K562 (cell line): ENCODE measurements at regions not wholly inside any gene's neighbourhood (a gene's known extent, or its start where the extent isn't known, plus 50 kb on each side); places are given as distances from the start of the nearest gene placed in this dataset.

Experiments used
- ARID1B ChIP-seq: fragments of 450-650 bp; IDR thresholded peaks from 2 replicates; pipeline ENCODE4 v1.6.1; 2016; ENCODE audit warnings: antibody characterized with exemption, mild to moderate bottlenecking, inconsistent platforms
- CHD4 ChIP-seq: fragments of 200-600 bp; sonication (generic); IDR thresholded peaks from 3 replicates; pipeline ENCODE4 v1.6.1; 2012; ENCODE audit warnings: low read depth, mild to moderate bottlenecking, mixed read lengths, low read length, inconsistent platforms; ENCODE audit not compliant: insufficient read depth, insufficient replicate concordance, poor library complexity, severe bottlenecking
- COPS2 ChIP-seq: fragments of 450-650 bp; conservative IDR thresholded peaks from 2 replicates; pipeline ENCODE4 v1.6.1; 2016; ENCODE audit warnings: mild to moderate bottlenecking, moderate library complexity
- FOS ChIP-seq: IDR thresholded peaks from 3 replicates; pipeline ENCODE4 v1.6.1; 2011; ENCODE audit not compliant: insufficient read length; ENCODE audit errors: extremely low read depth
- HDAC1 ChIP-seq, 2 experiments: fragments of 450-650 bp; IDR thresholded peaks; 2 replicates each; pipeline ENCODE4 v1.6.1; 2016 to 2017; ENCODE audit warnings: inconsistent platforms in 1 of 2, mild to moderate bottlenecking in 1 of 2, moderate library complexity in 1 of 2
- HDAC8 ChIP-seq: fragments of 450-650 bp; IDR thresholded peaks from 2 replicates; pipeline ENCODE4 v1.6.1; 2016; ENCODE audit warnings: mild to moderate bottlenecking, missing genetic modification characterization, moderate library complexity, missing compliant biosample characterization
- IFI16 ChIP-seq: fragments of 250-450 bp; sonication (Bioruptor Pico); IDR thresholded peaks from 2 replicates; pipeline ENCODE4 v2.1.2; 2022; ENCODE audit warnings: mild to moderate bottlenecking, inconsistent platforms
- ILK ChIP-seq: fragments of 450-650 bp; IDR thresholded peaks from 2 replicates; pipeline ENCODE4 v1.6.1; 2016; ENCODE audit warnings: missing genetic modification characterization, low read depth, mild to moderate bottlenecking, missing compliant biosample characterization, moderate library complexity, borderline replicate concordance
- KDM1A ChIP-seq, 2 experiments: fragments of 450-650 bp; IDR thresholded peaks; 2 replicates each; pipeline ENCODE4 v1.6.1; 2016; ENCODE audit warnings: mild to moderate bottlenecking in 2 of 2
- NR2C1 ChIP-seq, 2 experiments: fragments of 450-650 bp; IDR thresholded peaks; 2 replicates each; pipeline ENCODE4 v1.6.1; 2017; ENCODE audit warnings: mild to moderate bottlenecking in 2 of 2, antibody characterized with exemption in 1 of 2, inconsistent platforms in 1 of 2, missing compliant biosample characterization in 1 of 2, missing genetic modification characterization in 1 of 2
- POLR2AphosphoS5 ChIP-seq: IDR thresholded peaks from 2 replicates; pipeline ENCODE4 v1.6.1; 2011; ENCODE audit warnings: mild to moderate bottlenecking, low read depth, low read length, moderate library complexity; ENCODE audit not compliant: control insufficient read depth, insufficient read depth
- RAD51 ChIP-seq: fragments of 450-650 bp; IDR thresholded peaks from 2 replicates; pipeline ENCODE4 v1.7.1; 2016; ENCODE audit warnings: low read depth, mild to moderate bottlenecking, borderline replicate concordance
- RFX5 ChIP-seq: IDR thresholded peaks from 2 replicates; pipeline ENCODE4 v1.6.1; 2011; ENCODE audit warnings: low read depth, mild to moderate bottlenecking, improper control_type of control experiment, low read length
- SLC30A9 ChIP-seq: fragments of 250-450 bp; sonication (Bioruptor Pico); IDR thresholded peaks from 2 replicates; pipeline ENCODE4 v1.8.0; 2022; ENCODE audit warnings: mild to moderate bottlenecking, moderate library complexity
- ZFP1 ChIP-seq: fragments of 450-650 bp; formaldehyde crosslinking; IDR thresholded peaks from 2 replicates; pipeline ENCODE4 v1.4.0; 2020; ENCODE audit warnings: mild to moderate bottlenecking, mixed read lengths
- ZNF232 ChIP-seq: sonication (generic); formaldehyde crosslinking; IDR thresholded peaks from 2 replicates; pipeline ENCODE4 v1.8.0; 2022; ENCODE audit warnings: mild to moderate bottlenecking, missing genetic modification reagents
- ZNF384 ChIP-seq: IDR thresholded peaks from 2 replicates; pipeline ENCODE4 v1.6.1; 2012; ENCODE audit warnings: low read depth, low read length, improper control_type of control experiment
- ZNF766 ChIP-seq: fragments of 200-800 bp; sonication (Bioruptor generic); conservative IDR thresholded peaks from 2 replicates; pipeline ENCODE4 v1.6.1; 2016; ENCODE audit warnings: missing genetic modification characterization, missing compliant biosample characterization
- TF ChIP-seq, protein P1 (sequence below): fragments of 250-450 bp; sonication (Bioruptor Pico); IDR thresholded peaks from 2 replicates; pipeline ENCODE4 v1.8.0; 2021; ENCODE audit warnings: moderate library complexity, mild to moderate bottlenecking, inconsistent platforms
- TF ChIP-seq, protein P2 (sequence below): fragments of 250-450 bp; sonication (Bioruptor Pico); IDR thresholded peaks from 2 replicates; pipeline ENCODE4 v1.5.0; 2020; ENCODE audit warnings: mild to moderate bottlenecking
- TF ChIP-seq, protein P3 (sequence below): fragments of 250-450 bp; sonication (Bioruptor Pico); IDR thresholded peaks from 2 replicates; pipeline ENCODE4 v1.9.0; 2021; ENCODE audit warnings: mild to moderate bottlenecking, inconsistent platforms
- TF ChIP-seq, protein P4 (sequence below): sonication (generic); IDR thresholded peaks from 2 replicates; pipeline ENCODE4 v1.6.1; 2016

DNA sequence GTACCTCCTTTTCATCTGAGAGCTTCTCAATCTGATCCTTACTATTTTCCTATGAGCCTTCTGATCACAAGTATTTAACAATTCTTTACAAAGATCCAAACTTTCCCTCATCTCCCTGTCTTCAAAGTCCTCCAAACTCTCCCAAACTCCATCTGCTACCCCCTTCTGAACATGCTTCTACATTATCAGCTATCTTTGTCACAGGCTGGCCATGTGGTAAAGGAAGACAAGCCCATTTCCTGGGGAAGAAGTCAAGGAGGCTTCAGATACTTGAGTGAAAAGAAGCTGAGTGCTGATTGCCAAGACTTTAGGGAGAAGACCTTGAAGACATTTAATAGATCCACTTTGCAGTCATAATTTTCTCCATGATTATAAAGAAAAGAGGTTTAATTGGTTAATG lies 231.4 kb downstream of the CWH43 start (continued):
- TF ChIP-seq HDAC8 (tag), result no peak
- no peak for TF ChIP-seq COPS2
- no peak for TF ChIP-seq SLC30A9 (CRISPR knock-in tag)
- TF ChIP-seq, protein P1, sequence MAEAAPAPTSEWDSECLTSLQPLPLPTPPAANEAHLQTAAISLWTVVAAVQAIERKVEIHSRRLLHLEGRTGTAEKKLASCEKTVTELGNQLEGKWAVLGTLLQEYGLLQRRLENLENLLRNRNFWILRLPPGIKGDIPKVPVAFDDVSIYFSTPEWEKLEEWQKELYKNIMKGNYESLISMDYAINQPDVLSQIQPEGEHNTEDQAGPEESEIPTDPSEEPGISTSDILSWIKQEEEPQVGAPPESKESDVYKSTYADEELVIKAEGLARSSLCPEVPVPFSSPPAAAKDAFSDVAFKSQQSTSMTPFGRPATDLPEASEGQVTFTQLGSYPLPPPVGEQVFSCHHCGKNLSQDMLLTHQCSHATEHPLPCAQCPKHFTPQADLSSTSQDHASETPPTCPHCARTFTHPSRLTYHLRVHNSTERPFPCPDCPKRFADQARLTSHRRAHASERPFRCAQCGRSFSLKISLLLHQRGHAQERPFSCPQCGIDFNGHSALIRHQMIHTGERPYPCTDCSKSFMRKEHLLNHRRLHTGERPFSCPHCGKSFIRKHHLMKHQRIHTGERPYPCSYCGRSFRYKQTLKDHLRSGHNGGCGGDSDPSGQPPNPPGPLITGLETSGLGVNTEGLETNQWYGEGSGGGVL (CRISPR knock-in tag), result no peak
- peak; percentile 17; the same call in 1 of the 2 replicates for TF ChIP-seq ARID1B
- TF ChIP-seq RAD51, result no peak
- TF ChIP-seq, protein P2, sequence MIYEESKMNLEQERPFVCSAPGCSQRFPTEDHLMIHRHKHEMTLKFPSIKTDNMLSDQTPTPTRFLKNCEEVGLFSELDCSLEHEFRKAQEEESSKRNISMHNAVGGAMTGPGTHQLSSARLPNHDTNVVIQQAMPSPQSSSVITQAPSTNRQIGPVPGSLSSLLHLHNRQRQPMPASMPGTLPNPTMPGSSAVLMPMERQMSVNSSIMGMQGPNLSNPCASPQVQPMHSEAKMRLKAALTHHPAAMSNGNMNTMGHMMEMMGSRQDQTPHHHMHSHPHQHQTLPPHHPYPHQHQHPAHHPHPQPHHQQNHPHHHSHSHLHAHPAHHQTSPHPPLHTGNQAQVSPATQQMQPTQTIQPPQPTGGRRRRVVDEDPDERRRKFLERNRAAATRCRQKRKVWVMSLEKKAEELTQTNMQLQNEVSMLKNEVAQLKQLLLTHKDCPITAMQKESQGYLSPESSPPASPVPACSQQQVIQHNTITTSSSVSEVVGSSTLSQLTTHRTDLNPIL (CRISPR knock-in tag), result no peak
- TF ChIP-seq NR2C1 (IDR thresholded peaks at IDR 0.05), result no peak
- no peak for TF ChIP-seq NR2C1 (tag; IDR thresholded peaks at IDR 0.05)
- TF ChIP-seq KDM1A (IDR thresholded peaks at IDR 0.05), result no peak
- TF ChIP-seq ZNF384, result no peak
- no peak for TF ChIP-seq ZFP1 (CRISPR knock-in tag)
- no peak for TF ChIP-seq ZNF766
- TF ChIP-seq, protein P3, sequence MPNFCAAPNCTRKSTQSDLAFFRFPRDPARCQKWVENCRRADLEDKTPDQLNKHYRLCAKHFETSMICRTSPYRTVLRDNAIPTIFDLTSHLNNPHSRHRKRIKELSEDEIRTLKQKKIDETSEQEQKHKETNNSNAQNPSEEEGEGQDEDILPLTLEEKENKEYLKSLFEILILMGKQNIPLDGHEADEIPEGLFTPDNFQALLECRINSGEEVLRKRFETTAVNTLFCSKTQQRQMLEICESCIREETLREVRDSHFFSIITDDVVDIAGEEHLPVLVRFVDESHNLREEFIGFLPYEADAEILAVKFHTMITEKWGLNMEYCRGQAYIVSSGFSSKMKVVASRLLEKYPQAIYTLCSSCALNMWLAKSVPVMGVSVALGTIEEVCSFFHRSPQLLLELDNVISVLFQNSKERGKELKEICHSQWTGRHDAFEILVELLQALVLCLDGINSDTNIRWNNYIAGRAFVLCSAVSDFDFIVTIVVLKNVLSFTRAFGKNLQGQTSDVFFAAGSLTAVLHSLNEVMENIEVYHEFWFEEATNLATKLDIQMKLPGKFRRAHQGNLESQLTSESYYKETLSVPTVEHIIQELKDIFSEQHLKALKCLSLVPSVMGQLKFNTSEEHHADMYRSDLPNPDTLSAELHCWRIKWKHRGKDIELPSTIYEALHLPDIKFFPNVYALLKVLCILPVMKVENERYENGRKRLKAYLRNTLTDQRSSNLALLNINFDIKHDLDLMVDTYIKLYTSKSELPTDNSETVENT (CRISPR knock-in tag), result no peak
- TF ChIP-seq CHD4, result no peak
- no peak for TF ChIP-seq FOS
- TF ChIP-seq, protein P4, sequence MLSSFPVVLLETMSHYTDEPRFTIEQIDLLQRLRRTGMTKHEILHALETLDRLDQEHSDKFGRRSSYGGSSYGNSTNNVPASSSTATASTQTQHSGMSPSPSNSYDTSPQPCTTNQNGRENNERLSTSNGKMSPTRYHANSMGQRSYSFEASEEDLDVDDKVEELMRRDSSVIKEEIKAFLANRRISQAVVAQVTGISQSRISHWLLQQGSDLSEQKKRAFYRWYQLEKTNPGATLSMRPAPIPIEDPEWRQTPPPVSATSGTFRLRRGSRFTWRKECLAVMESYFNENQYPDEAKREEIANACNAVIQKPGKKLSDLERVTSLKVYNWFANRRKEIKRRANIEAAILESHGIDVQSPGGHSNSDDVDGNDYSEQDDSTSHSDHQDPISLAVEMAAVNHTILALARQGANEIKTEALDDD, result no peak
- TF ChIP-seq HDAC1 (IDR thresholded peaks at IDR 0.05), result no peak
- no peak for TF ChIP-seq RFX5
- no peak for TF ChIP-seq ILK (tag)
- 0 out of 2 replicates have a peak, but pooled peaks have one; percentile 29 for TF ChIP-seq POLR2AphosphoS5
- TF ChIP-seq ZNF232 (CRISPR knock-in tag), result no peak
- no peak for TF ChIP-seq IFI16 (CRISPR knock-in tag)
